Retinal pigment epithelial cell (primary cell): ENCODE measurements at regions not wholly inside any gene's neighbourhood (a gene's known extent, or its start where the extent isn't known, plus 50 kb on each side); places are given as distances from the start of the nearest gene placed in this dataset.

ENCODE experiments used
- DNase-seq: peaks from one replicate; pipeline ENCODE4 v3.0.0-alpha.2; 2010; ENCODE audit warnings: low read depth
- H3K4me3 ChIP-seq: 2 replicates; pipeline ENCODE4 v1.5.1; 2011; ENCODE audit warnings: mild to moderate bottlenecking, low read length, control low read depth, moderate library complexity
- TF ChIP-seq, protein P1 (sequence below): conservative IDR thresholded peaks from 2 replicates; pipeline ENCODE4 v1.5.1; 2011; ENCODE audit warnings: low read depth, low read length, control low read depth, inconsistent platforms

DNA sequence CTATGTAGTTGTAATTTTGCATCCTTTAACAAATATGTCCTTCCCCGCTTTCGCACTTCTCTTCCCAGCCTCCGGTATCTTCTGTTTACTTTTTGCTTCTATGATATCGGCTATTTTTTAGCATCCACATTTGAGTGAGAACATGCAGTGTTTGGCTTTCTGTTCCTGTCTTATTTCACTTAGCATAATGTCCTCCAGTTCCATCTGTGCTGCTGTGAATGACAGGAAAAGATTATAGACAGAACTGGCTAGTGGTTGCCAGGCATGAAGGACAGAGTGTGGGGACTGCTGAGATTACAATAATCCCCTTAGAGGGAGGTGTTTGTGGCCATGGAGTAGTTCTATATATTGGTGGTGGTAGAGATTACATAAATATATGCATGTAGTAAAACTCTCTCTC is 588.6 kb downstream of the NLGN4X start:
- DNase-seq = no peak
- no peak overlapping the region for H3K4me3 ChIP-seq
- TF ChIP-seq, protein P1, sequence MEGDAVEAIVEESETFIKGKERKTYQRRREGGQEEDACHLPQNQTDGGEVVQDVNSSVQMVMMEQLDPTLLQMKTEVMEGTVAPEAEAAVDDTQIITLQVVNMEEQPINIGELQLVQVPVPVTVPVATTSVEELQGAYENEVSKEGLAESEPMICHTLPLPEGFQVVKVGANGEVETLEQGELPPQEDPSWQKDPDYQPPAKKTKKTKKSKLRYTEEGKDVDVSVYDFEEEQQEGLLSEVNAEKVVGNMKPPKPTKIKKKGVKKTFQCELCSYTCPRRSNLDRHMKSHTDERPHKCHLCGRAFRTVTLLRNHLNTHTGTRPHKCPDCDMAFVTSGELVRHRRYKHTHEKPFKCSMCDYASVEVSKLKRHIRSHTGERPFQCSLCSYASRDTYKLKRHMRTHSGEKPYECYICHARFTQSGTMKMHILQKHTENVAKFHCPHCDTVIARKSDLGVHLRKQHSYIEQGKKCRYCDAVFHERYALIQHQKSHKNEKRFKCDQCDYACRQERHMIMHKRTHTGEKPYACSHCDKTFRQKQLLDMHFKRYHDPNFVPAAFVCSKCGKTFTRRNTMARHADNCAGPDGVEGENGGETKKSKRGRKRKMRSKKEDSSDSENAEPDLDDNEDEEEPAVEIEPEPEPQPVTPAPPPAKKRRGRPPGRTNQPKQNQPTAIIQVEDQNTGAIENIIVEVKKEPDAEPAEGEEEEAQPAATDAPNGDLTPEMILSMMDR = no peak

DNA sequence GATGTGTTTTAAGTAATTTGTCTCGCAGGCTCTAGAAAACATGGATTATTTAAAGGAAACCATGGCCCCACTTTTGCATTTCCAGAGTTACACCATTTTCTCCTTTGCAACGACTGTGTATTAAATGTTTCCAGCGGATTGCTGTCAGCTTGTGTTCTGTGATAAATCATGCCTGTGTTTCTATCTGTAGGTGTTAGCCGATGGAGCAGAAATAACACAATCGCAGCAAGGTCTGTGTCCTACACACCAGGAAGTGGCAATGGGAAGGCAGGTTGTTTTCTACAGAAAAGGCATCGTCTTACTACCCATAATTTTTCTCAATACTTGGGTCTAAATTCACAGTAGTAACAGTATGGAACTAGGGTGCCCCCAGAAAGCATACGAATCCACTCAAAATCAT is 590.1 kb downstream of the NLGN4X start:
- TF ChIP-seq, protein P1 = no peak
- H3K4me3 ChIP-seq = no peak overlapping the region

DNA sequence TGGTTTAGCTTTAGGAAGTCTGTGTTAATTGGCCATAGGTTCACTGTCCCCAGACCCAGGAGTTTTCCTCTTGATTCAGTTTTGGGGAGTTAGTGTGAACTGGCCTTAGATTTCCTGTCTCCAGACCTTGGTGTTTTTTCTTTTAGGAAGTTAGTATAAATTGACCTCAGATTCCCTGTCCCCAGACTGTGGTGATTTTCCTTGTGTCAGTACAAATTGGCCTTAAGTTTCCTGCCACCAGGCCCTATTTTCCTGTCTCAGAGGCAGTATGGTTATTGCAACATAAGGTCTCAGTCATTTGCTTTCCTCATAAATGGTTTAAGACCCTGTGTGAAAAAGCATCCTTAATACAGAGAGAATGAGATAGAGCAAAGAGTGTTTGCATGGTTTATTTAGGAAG is 595.8 kb downstream of the NLGN4X start:
- TF ChIP-seq, protein P1 = no peak
- DNase-seq = no peak
- no peak overlapping the region for H3K4me3 ChIP-seq

More for the DNA sequence above, 590.1 kb downstream of the NLGN4X start:
- DNase-seq = no peak

DNA sequence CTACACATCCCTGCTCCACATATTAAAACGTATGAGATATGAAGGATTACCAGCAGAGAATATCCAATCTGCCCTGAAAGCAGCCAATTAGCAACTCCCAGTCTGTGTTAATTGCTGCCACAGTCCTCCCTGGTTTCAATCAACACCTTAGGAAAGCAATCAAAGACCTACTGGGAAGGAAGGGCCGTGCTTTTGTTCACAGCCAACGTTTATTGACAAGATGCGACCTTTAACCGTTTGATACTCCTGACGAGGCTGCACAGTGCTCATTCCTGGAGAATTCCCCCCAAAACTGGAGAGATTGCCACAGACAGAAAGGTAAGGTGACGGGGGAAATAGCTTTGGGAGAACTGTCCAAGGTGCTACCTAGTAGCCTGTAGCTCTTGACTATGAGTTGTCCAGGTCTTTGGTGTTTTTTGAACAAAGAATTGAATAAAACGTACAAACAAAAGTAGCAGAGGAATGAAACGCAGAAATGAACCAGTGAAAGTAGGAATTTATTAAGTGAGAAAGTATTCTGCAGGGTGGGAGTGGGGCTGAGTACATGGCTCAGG is 596.5 kb downstream of the NLGN4X start:
- no peak for DNase-seq
- TF ChIP-seq, protein P1 = no peak
- H3K4me3 ChIP-seq = no peak overlapping the region

DNA sequence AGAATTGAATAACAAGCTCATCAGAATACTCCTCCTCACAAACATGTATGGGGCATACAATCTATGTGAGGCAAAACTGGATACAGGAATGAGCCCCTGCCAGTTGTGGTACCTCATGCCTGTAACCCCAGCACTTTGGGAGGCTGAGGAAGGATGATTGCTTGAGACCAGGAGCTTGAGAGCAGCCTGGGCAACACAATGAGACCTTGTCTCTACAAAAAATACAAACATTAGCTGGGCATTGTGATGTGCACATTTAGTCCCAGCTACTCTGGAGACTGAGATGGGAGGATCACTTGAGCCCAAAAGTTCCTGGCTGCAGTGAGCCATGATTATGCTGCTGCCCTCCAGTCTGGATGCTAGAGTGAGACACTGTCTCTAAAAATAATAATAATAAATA is 611.0 kb downstream of the NLGN4X start:
- TF ChIP-seq, protein P1 = no peak
- H3K4me3 ChIP-seq = no peak overlapping the region
- DNase-seq = no peak

DNA sequence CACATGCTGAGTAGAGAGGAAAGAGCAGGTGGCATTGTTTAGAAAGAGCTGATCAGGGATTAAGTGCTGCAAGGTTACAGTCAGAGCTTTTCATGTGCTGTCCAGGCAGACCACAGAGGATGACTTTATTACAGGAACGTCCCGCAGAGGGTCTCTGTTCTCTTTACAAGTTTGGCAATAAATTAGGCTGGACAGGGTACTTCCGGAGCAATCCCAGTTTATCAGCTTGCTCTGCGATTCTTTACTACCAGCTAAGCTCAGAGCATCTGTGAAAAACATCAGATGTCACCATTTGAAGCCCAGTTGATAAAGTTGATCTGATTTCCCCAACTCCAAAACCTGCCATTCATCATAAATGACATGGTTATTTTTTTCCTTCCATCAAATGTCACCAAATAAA is 633.1 kb downstream of the NLGN4X start:
- H3K4me3 ChIP-seq = no peak overlapping the region
- TF ChIP-seq, protein P1 = no peak
- DNase-seq = no peak

DNA sequence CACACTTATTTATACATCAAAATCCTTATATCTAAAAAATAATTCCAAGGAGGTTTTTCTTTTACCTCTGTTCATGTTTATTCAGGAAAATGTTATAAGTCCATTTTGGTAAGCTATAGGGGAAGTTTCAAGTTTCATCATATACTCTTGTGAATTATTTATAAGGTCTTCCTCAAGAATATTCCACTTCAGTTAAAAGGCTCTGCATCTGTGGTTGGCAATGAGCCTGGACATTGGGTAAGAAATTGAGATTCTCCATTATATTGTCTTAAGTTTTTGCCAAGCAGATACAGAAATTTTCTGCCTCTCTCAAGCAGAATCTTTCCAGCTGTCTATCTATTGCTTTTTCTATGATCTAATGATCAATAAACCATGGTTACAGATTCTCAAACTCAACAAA is 641.9 kb downstream of the NLGN4X start:
- H3K4me3 ChIP-seq = no peak overlapping the region
- DNase-seq = no peak
- TF ChIP-seq, protein P1 = no peak
